CD14-positive monocyte (primary cell): ENCODE measurements at regions not wholly inside any gene's neighbourhood (a gene's known extent, or its start where the extent isn't known, plus 50 kb on each side); places are given as distances from the start of the nearest gene placed in this dataset.

Source experiments
- DNase-seq, 3 donors: peaks; one replicate each; pipeline ENCODE4 v3.0.0-alpha.2; 2011 to 2022
- H2AFZ ChIP-seq: 2 replicates; pipeline ENCODE4 v1.6.0; 2012; ENCODE audit warnings: mild to moderate bottlenecking, low read depth, low read length, inconsistent platforms; ENCODE audit not compliant: insufficient read depth, poor library complexity, severe bottlenecking
- H3K27ac ChIP-seq, 2 donors: 1 replicate in 1 of 2; 2 replicates in 1 of 2; pipeline ENCODE4 v1.5.1; 2012 to 2013; ENCODE audit warnings: low read length in 2 of 2, control low read depth in 1 of 2, inconsistent platforms in 1 of 2, low read depth in 1 of 2, mild to moderate bottlenecking in 1 of 2
- H3K27me3 ChIP-seq, 2 donors: one replicate each; pipeline versions ENCODE4 v1.6.0 to v1.6.1; 2011 to 2013; ENCODE audit warnings: low read length in 2 of 2; ENCODE audit not compliant: control insufficient read depth in 2 of 2, insufficient read depth in 2 of 2
- H3K36me3 ChIP-seq, 2 donors: replicated peaks in 1 of 2; 1 replicate in 1 of 2; 2 replicates in 1 of 2; pipeline versions ENCODE4 v1.5.1 to v1.6.1; 2012 to 2013; ENCODE audit warnings: low read length in 2 of 2, control low read depth in 1 of 2, inconsistent platforms in 1 of 2, mild to moderate bottlenecking in 1 of 2; ENCODE audit not compliant: insufficient read depth in 2 of 2, control insufficient read depth in 1 of 2
- H3K4me1 ChIP-seq, 2 donors: 1 replicate in 1 of 2; 2 replicates in 1 of 2; pipeline versions ENCODE4 v1.5.1 to v1.6.1; 2012 to 2013; ENCODE audit warnings: low read length in 2 of 2, control low read depth in 1 of 2, inconsistent platforms in 1 of 2, mild to moderate bottlenecking in 1 of 2, moderate library complexity in 1 of 2; ENCODE audit not compliant: insufficient read depth in 2 of 2, control insufficient read depth in 1 of 2
- H3K4me2 ChIP-seq: replicated peaks from 2 replicates; pipeline ENCODE3; 2012; ENCODE audit warnings: low read length, moderate library complexity, mild to moderate bottlenecking; ENCODE audit not compliant: poor library complexity, severe bottlenecking; ENCODE audit errors: extremely low read depth
- H3K4me3 ChIP-seq, 3 experiments: fragments of 200-600 bp in 1 of 3; sonication (generic) in 1 of 3; replicated peaks in 1 of 3; 1 replicate in 2 of 3; 2 replicates in 1 of 3; pipeline ENCODE4 v1.5.1; 2011 to 2013; ENCODE audit warnings: low read length in 3 of 3, mild to moderate bottlenecking in 3 of 3, control low read depth in 2 of 3, low read depth in 2 of 3, inconsistent platforms in 1 of 3, moderate library complexity in 1 of 3
- H3K79me2 ChIP-seq: 2 replicates; pipeline ENCODE4 v1.6.0; 2012; ENCODE audit warnings: mild to moderate bottlenecking, control low read depth, inconsistent platforms, low read length, moderate library complexity; ENCODE audit not compliant: insufficient read depth
- H3K9ac ChIP-seq: 2 replicates; pipeline ENCODE4 v1.6.0; 2017; ENCODE audit warnings: low read length, mild to moderate bottlenecking; ENCODE audit not compliant: insufficient read depth, poor library complexity, severe bottlenecking
- H3K9me3 ChIP-seq, 2 donors: replicated peaks in 1 of 2; 1 replicate in 1 of 2; 2 replicates in 1 of 2; pipeline versions ENCODE4 v1.5.1 to v1.6.1; 2012 to 2013; ENCODE audit warnings: low read length in 2 of 2, control low read depth in 1 of 2; ENCODE audit not compliant: control insufficient read depth in 1 of 2, insufficient read depth in 1 of 2
- H4K20me1 ChIP-seq: 2 replicates; pipeline ENCODE4 v1.6.0; 2012; ENCODE audit warnings: mild to moderate bottlenecking, low read length, control low read depth, moderate library complexity; ENCODE audit not compliant: insufficient read depth
- H3K27ac Mint-ChIP-seq, 7 donors: one replicate each; pipeline ENCODE4 v1.8.0; 2020; ENCODE audit warnings: mild to moderate bottlenecking in 7 of 7, mixed read lengths in 7 of 7, moderate library complexity in 6 of 7, inconsistent platforms in 2 of 7
- H3K27me3 Mint-ChIP-seq, 3 donors: one replicate each; pipeline ENCODE4 v1.8.0; 2021 to 2022; ENCODE audit warnings: low read depth in 3 of 3, mild to moderate bottlenecking in 3 of 3, mixed read lengths in 3 of 3, moderate library complexity in 3 of 3, inconsistent platforms in 1 of 3
- H3K36me3 Mint-ChIP-seq, 2 donors: one replicate each; pipeline ENCODE4 v1.8.0; 2020; ENCODE audit warnings: mixed read lengths in 2 of 2, inconsistent platforms in 1 of 2, mild to moderate bottlenecking in 1 of 2
- H3K4me1 Mint-ChIP-seq: one replicate; pipeline ENCODE4 v1.8.0; 2020; ENCODE audit warnings: mild to moderate bottlenecking, mixed read lengths
- H3K4me3 Mint-ChIP-seq, 2 donors: one replicate each; pipeline ENCODE4 v1.8.0; 2020; ENCODE audit warnings: mild to moderate bottlenecking in 2 of 2, mixed read lengths in 2 of 2, moderate library complexity in 1 of 2
- H3K9me3 Mint-ChIP-seq, 7 donors: one replicate each; pipeline ENCODE4 v1.8.0; 2020 to 2022; ENCODE audit warnings: mixed read lengths in 7 of 7, mild to moderate bottlenecking in 6 of 7, moderate library complexity in 6 of 7, inconsistent platforms in 2 of 7
- CTCF ChIP-seq: fragments of 200-600 bp; IDR thresholded peaks from one replicate; pipeline ENCODE4 v1.8.0; 2022; ENCODE audit warnings: antibody characterized with exemption, mild to moderate bottlenecking
- WGBS: methylation state at CpG from one replicate; pipeline ENCODE4 v1.1.5; 2013; ENCODE audit warnings: missing lambda C conversion rate; ENCODE audit not compliant: insufficient coverage; 5-methylcytosine and 5-hydroxymethylcytosine counted together
- intact Hi-C, 2 donors: fragments of 100-400 bp; cut with micrococcal nuclease; formaldehyde crosslinking; loops; one replicate each; pipeline versions ENCODE4 v1.15.0 to v1.15.1; 2023

GRCh38 chr11:87634331-87634730 lies 540.9 kb downstream of the RAB38 start:
- H3K4me3 Mint-ChIP-seq: no peak overlapping the region
- H3K9me3 ChIP-seq: no peaks in the 10 kb centered on the region
- no peak overlapping the region for H3K9ac ChIP-seq
- no peak overlapping the region for H2AFZ ChIP-seq
- H3K36me3 ChIP-seq: no peaks in the 10 kb centered on the region
- no peaks in the 10 kb centered on the region for H3K4me1 ChIP-seq
- no peak overlapping the region for H3K27ac Mint-ChIP-seq
- H3K27me3 ChIP-seq: no peaks in the 10 kb centered on the region
- 94% methylated on average over 2 of the region's 3 CpGs for WGBS
- no peak overlapping the region for H3K4me3 ChIP-seq
- H3K27me3 Mint-ChIP-seq: no peaks in the 10 kb centered on the region
- H3K4me2 ChIP-seq: no peak overlapping the region
- H3K36me3 Mint-ChIP-seq: no peaks in the 10 kb centered on the region
- TF ChIP-seq CTCF: no peak
- intact Hi-C loops: no loop called here
- H4K20me1 ChIP-seq: no peaks in the 10 kb centered on the region
- H3K4me1 Mint-ChIP-seq: no peaks in the 10 kb centered on the region
- no peak overlapping the region for H3K27ac ChIP-seq
- no peaks in the 10 kb centered on the region for H3K79me2 ChIP-seq
- peaks cover 0 to 4% (median 0%) of the 10 kb centered on the region in 7 donors for H3K9me3 Mint-ChIP-seq
- no peak for DNase-seq

GRCh38 chr11:87628957-87629356 lies 546.3 kb downstream of the RAB38 start:
- no peaks in the 10 kb centered on the region for H3K36me3 Mint-ChIP-seq
- intact Hi-C loops: no loop called here
- H3K4me3 ChIP-seq: no peak overlapping the region

More at GRCh38 chr11:87628957-87629356, 546.3 kb downstream of the RAB38 start:
- no peak overlapping the region for H2AFZ ChIP-seq
- peaks cover 2 to 12% (median 7%) of the 10 kb centered on the region in 7 donors for H3K9me3 Mint-ChIP-seq
- no peaks in the 10 kb centered on the region for H3K27me3 ChIP-seq
- no peak overlapping the region for H3K27ac ChIP-seq
- no peak overlapping the region for H3K4me2 ChIP-seq
- no peaks in the 10 kb centered on the region for H3K27me3 Mint-ChIP-seq
- no peaks in the 10 kb centered on the region for H4K20me1 ChIP-seq
- no peak overlapping the region for H3K4me3 Mint-ChIP-seq
- TF ChIP-seq CTCF: no peak
- H3K9ac ChIP-seq: no peak overlapping the region
- DNase-seq: no peak
- H3K9me3 ChIP-seq: peaks cover 4 to 6% of the 10 kb centered on the region in 2 donors
- no peaks in the 10 kb centered on the region for H3K79me2 ChIP-seq
- no peaks in the 10 kb centered on the region for H3K36me3 ChIP-seq
- H3K27ac Mint-ChIP-seq: no peak overlapping the region
- no peaks in the 10 kb centered on the region for H3K4me1 ChIP-seq
- H3K4me1 Mint-ChIP-seq: no peaks in the 10 kb centered on the region
